ENCODE measurements at regions not wholly inside any gene's neighbourhood (a gene's known extent, or its start where the extent isn't known, plus 50 kb on each side); places are given as distances from the start of the nearest gene placed in this dataset.

- DNase-seq (ENCODE audit: low spot score), result no peak
- intact Hi-C loops (cut with micrococcal nuclease), result no loop called here
- Mint-ChIP-seq H3K36me3 (ENCODE audit: low read depth) (peaks cover 67% of the 10 kb centered on the region), H3K27me3 (ENCODE audit: low read depth) (no peaks in the 10 kb centered on the region), H3K27ac (no peak overlapping the region), H3K4me3 (ENCODE audit: low read depth) (no peak overlapping the region), H3K4me1 (ENCODE audit: low read depth) (no peaks in the 10 kb centered on the region), H3K9me3 (no peaks in the 10 kb centered on the region)
Measured at GRCh38 chr14:95419569-95419968, 96.9 kb downstream of the SYNE3 start.

DNA sequence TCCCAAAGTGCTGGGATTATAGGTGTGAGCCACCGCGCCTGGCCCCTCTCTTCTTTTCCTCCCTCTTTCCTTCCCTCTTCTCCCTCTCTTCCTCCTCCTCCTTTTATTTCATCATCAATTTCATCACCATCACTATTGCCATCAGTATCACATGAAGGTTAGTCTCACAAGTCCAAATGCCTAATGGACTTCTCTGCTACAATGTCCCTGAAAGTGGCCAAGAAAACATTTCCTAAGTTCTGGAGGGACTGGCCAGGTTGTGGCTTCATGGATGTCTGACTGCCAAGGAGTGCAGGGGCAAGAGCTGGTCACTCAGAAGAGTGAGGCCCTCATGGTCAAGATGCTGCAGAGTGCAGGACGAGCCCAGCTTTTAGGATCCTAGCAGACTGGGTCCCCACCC is 97.6 kb downstream of the SYNE3 start:
- intact Hi-C loops (cut with micrococcal nuclease), result no loop called here
- H3K9me3 Mint-ChIP-seq, result no peaks in the 10 kb centered on the region
- H3K27ac Mint-ChIP-seq, result no peak overlapping the region
- H3K27me3 Mint-ChIP-seq (ENCODE audit: low read depth), result no peaks in the 10 kb centered on the region
- H3K36me3 Mint-ChIP-seq (ENCODE audit: low read depth), result peaks cover 66% of the 10 kb centered on the region
- H3K4me3 Mint-ChIP-seq (ENCODE audit: low read depth), result no peak overlapping the region
- no peaks in the 10 kb centered on the region for H3K4me1 Mint-ChIP-seq (ENCODE audit: low read depth)
- DNase-seq (ENCODE audit: low spot score), result no peak

- no peak overlapping the region for H3K27ac Mint-ChIP-seq
- no peaks in the 10 kb centered on the region for H3K27me3 Mint-ChIP-seq (ENCODE audit: low read depth)
- intact Hi-C loops (cut with micrococcal nuclease), result no loop called here
- H3K36me3 Mint-ChIP-seq (ENCODE audit: low read depth), result peaks cover 65% of the 10 kb centered on the region
- H3K4me1 Mint-ChIP-seq (ENCODE audit: low read depth), result no peaks in the 10 kb centered on the region
- no peak overlapping the region for H3K4me3 Mint-ChIP-seq (ENCODE audit: low read depth)
- DNase-seq (ENCODE audit: low spot score), result no peak
- H3K9me3 Mint-ChIP-seq, result no peaks in the 10 kb centered on the region
Measured at GRCh38 chr14:95417492-95417891, 97.8 kb upstream of the CLMN start.

DNA sequence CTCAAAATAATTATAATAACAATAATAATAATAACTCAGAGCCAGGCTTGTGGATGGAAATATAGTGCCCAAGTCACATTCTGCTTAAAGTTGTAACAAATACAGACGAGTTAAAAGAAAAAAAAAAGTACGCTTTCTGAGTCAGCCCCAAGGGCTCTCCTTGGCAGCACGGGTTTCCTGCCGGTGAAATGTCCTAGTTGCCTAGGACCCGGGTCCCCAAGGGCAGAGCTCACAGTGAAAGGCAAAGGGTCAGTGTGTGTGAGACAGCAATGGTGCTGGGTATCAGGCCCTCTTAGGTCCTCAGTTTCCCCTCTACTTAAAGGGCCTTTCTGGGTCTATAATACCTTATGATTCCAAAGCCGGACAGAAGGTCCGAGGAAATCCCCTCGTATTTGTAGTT is 96.3 kb upstream of the CLMN start:
- H3K4me1 Mint-ChIP-seq (ENCODE audit: low read depth), result no peaks in the 10 kb centered on the region
- DNase-seq (ENCODE audit: low spot score), result no peak

DNA sequence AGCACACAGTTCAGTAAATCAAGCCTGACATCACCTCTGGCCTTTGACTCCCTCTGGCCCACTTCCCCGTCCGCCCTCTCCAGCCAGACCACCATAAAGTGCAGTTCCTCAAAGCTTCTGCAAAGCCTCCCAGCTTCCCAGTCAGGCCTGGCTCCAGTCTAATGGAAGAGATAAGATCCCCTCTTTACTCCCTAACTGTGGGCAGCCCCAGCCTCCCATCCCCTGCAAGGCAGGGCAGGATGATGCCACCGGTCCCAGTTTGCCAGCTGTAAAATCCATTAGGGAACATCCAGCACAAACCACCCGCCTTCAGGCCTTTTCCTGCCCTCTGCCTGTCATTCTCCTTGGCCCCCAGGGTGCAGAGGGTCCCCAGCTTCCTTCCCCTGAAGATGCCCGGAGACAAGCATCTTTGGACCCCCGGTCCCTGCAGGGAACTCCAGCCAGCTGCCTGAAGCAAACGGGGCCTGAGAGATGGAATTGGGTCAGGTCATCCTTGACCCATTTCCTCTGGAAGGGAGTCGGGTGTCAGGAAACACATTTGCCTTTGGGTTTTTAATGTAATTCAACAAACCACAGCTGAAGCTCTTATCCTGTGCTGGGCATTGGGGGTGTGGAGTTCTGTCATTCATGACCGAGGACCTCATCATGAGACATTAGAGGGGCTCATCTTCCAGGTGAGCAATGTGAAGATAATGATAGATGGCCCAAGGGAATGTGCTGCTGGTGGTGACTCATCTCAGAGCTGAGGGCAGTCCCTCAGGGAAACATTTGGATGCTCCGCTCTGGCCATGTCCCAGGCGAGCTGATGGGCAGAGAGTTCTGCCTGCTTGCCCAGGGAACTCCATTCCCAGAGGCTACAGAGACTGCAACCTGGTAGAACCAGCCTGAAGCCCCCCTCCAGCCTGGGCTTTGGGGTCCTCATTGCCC is 93.8 kb upstream of the CLMN start:
- Mint-ChIP-seq H3K4me3 (ENCODE audit: low read depth) (no peak overlapping the region), H3K36me3 (ENCODE audit: low read depth) (peaks cover 29% of the 10 kb centered on the region), H3K27me3 (ENCODE audit: low read depth) (no peaks in the 10 kb centered on the region), H3K27ac (no peak overlapping the region), H3K9me3 (no peaks in the 10 kb centered on the region), H3K4me1 (ENCODE audit: low read depth) (no peaks in the 10 kb centered on the region)
- no peak for DNase-seq (ENCODE audit: low spot score)
- intact Hi-C loops (cut with micrococcal nuclease), result no loop called here

More for the DNA sequence above, 96.3 kb upstream of the CLMN start:
- intact Hi-C loops (cut with micrococcal nuclease), result no loop called here
- H3K9me3 Mint-ChIP-seq, result no peaks in the 10 kb centered on the region
- no peaks in the 10 kb centered on the region for H3K27me3 Mint-ChIP-seq (ENCODE audit: low read depth)
- H3K36me3 Mint-ChIP-seq (ENCODE audit: low read depth), result peaks cover 50% of the 10 kb centered on the region
- H3K4me3 Mint-ChIP-seq (ENCODE audit: low read depth), result no peak overlapping the region
- no peak overlapping the region for H3K27ac Mint-ChIP-seq

- H3K27ac Mint-ChIP-seq, result no peak overlapping the region
- peaks cover 11% of the 10 kb centered on the region for H3K36me3 Mint-ChIP-seq (ENCODE audit: low read depth)
- H3K4me3 Mint-ChIP-seq (ENCODE audit: low read depth), result no peak overlapping the region
- H3K9me3 Mint-ChIP-seq, result no peaks in the 10 kb centered on the region
- no peaks in the 10 kb centered on the region for H3K27me3 Mint-ChIP-seq (ENCODE audit: low read depth)
- intact Hi-C loops (cut with micrococcal nuclease), result no loop called here
- H3K4me1 Mint-ChIP-seq (ENCODE audit: low read depth), result no peaks in the 10 kb centered on the region
- no peak for DNase-seq (ENCODE audit: low spot score)
Measured at GRCh38 chr14:95410838-95411237, 91.1 kb upstream of the CLMN start.

GRCh38 chr14:95409477-95410272 is 90.0 kb upstream of the CLMN start:
- intact Hi-C loops (cut with micrococcal nuclease), result no loop called here
- Mint-ChIP-seq H3K4me1 (ENCODE audit: low read depth) (no peaks in the 10 kb centered on the region), H3K27ac (no peak overlapping the region), H3K27me3 (ENCODE audit: low read depth) (no peaks in the 10 kb centered on the region), H3K4me3 (ENCODE audit: low read depth) (no peak overlapping the region), H3K36me3 (ENCODE audit: low read depth) (peaks cover 8% of the 10 kb centered on the region), H3K9me3 (no peaks in the 10 kb centered on the region)
- no peak for DNase-seq (ENCODE audit: low spot score)

- Mint-ChIP-seq H3K27ac (no peak overlapping the region), H3K36me3 (ENCODE audit: low read depth) (peaks cover 5% of the 10 kb centered on the region), H3K27me3 (ENCODE audit: low read depth) (no peaks in the 10 kb centered on the region), H3K4me3 (ENCODE audit: low read depth) (no peak overlapping the region), H3K4me1 (ENCODE audit: low read depth) (no peaks in the 10 kb centered on the region), H3K9me3 (no peaks in the 10 kb centered on the region)
- intact Hi-C loops (cut with micrococcal nuclease), result no loop called here
- DNase-seq (ENCODE audit: low spot score), result no peak
Measured at GRCh38 chr14:95408731-95409476, 89.2 kb upstream of the CLMN start.

DNA sequence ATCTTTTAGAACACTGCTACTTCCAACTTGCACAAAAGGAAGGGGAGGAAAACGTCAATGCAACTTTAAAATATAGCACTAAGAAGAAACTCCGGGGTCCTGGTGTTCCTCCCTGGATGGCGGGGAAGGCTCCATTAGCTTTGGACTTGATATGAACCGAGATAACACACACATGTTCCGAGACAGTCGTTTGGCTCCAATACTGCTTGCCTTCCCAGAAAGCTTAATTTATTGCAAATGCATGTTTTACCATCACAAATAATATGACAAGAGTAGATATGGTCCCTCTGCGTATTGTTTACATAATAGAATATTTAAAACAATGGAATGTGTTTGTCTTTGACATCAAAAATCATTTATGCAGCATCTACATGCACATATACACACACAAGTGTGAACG is 87.6 kb upstream of the CLMN start:
- intact Hi-C loops (cut with micrococcal nuclease), result no loop called here
- no peak for DNase-seq (ENCODE audit: low spot score)
- Mint-ChIP-seq H3K4me3 (ENCODE audit: low read depth) (no peak overlapping the region), H3K27me3 (ENCODE audit: low read depth) (no peaks in the 10 kb centered on the region), H3K36me3 (ENCODE audit: low read depth) (no peaks in the 10 kb centered on the region), H3K4me1 (ENCODE audit: low read depth) (no peaks in the 10 kb centered on the region), H3K9me3 (no peaks in the 10 kb centered on the region), H3K27ac (no peak overlapping the region)

DNA sequence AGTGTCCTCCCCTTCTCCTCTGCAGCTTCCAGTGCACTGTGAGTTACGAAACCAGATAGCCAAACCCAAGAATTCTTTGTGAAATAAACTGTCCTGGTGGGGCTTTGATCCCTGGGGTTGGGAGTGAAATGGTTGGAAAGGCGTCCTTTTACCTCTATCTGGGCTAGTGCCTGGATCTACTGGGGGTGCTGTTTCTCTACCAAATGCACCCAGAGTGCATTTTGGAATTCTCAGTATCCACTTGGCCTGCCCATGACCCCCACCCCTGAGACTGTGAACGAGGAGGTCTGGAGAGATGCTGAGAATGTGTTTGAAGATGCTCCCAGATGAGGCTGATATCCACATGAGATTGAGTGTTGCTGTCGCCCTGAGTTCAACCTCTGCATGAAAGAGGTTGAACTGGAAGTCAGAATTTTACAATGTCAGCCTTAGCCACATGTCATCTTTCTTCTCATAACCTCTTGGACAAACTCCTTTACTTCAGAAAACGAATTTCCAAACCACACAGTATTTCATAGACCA is 87.1 kb upstream of the CLMN start:
- DNase-seq (ENCODE audit: low spot score), result no peak
- Mint-ChIP-seq H3K36me3 (ENCODE audit: low read depth) (no peaks in the 10 kb centered on the region), H3K4me1 (ENCODE audit: low read depth) (no peaks in the 10 kb centered on the region), H3K27ac (no peak overlapping the region), H3K9me3 (no peaks in the 10 kb centered on the region), H3K27me3 (ENCODE audit: low read depth) (no peaks in the 10 kb centered on the region), H3K4me3 (ENCODE audit: low read depth) (no peak overlapping the region)
- intact Hi-C loops (cut with micrococcal nuclease), result no loop called here

- Mint-ChIP-seq H3K27me3 (ENCODE audit: low read depth) (no peaks in the 10 kb centered on the region), H3K36me3 (ENCODE audit: low read depth) (no peaks in the 10 kb centered on the region), H3K4me3 (ENCODE audit: low read depth) (no peak overlapping the region), H3K9me3 (no peaks in the 10 kb centered on the region), H3K4me1 (ENCODE audit: low read depth) (no peaks in the 10 kb centered on the region), H3K27ac (no peak overlapping the region)
- intact Hi-C loops (cut with micrococcal nuclease), result no loop called here
- no peak for DNase-seq (ENCODE audit: low spot score)
Measured at GRCh38 chr14:95404583-95404982, 84.9 kb upstream of the CLMN start.

GRCh38 chr14:95402578-95402977 is 82.9 kb upstream of the CLMN start:
- DNase-seq (ENCODE audit: low spot score), result no peak
- no peaks in the 10 kb centered on the region for H3K4me1 Mint-ChIP-seq (ENCODE audit: low read depth)
- intact Hi-C loops (cut with micrococcal nuclease), result no loop called here
- H3K36me3 Mint-ChIP-seq (ENCODE audit: low read depth), result no peaks in the 10 kb centered on the region
- no peak overlapping the region for H3K4me3 Mint-ChIP-seq (ENCODE audit: low read depth)
- no peak overlapping the region for H3K27ac Mint-ChIP-seq
- no peaks in the 10 kb centered on the region for H3K9me3 Mint-ChIP-seq
- no peaks in the 10 kb centered on the region for H3K27me3 Mint-ChIP-seq (ENCODE audit: low read depth)
